Heart left ventricle (tissue), 13 donors: ENCODE measurements at regions not wholly inside any gene's neighbourhood (a gene's known extent, or its start where the extent isn't known, plus 50 kb on each side); places are given as distances from the start of the nearest gene placed in this dataset.

Experiments used
- POLR2A ChIP-seq, 2 donors: fragments of 450-650 bp; IDR thresholded peaks; one replicate each; pipeline ENCODE4 v1.6.1; 2017; ENCODE audit warnings: antibody characterized with exemption in 2 of 2, mild to moderate bottlenecking in 2 of 2, moderate library complexity in 2 of 2
- TF ChIP-seq, protein P1 (sequence below), 12 donors: fragments of 200-600 bp; sonication (generic) in 4 of 12; IDR thresholded peaks; one replicate each; pipeline versions ENCODE4 v1.5.0 to v1.8.0; 2018 to 2022; ENCODE audit warnings: antibody characterized with exemption in 12 of 12, mild to moderate bottlenecking in 5 of 12
- donor health status: ischemic (EF 13 %, LVEDD 7.1; RV severe dilation, severe dysfunction).
- donor health status: DM: no; HTN: yes; CAD: no.
- donor health status: DM: no; HTN: no; CAD: no.
- donor health status: ischemic (EF 25% LVEDD 6.9; RV normal size, moderate dysfunction).
- donor health status: ischemic (EF 25% LVEDD 5.7; RV mildly dilated, moderate dysfunction).
- donor health status: ischemic (EF 35%, LVEDD 5.7; RV mildly dilated, moderate dysfunction).
- donor health status: nonischemic (EF 11% LVEDD 7.7; RV severe dilation, severe dysfunction).
- donor health status: DM: yes; HTN: yes; CAD: no.
- donor health status: PGD.
- donor health status: ischemic (EF 29% LVEDD 5.4; RV normal size, mild dysfunction).
- donor health status: nonischemic (EF 23%, LVEDD 6.1; RV moderate dilation, normal function).

GRCh38 chr20:52410731-52411234 lies 219.2 kb upstream of the ZFP64 start:
- TF ChIP-seq POLR2A (IDR thresholded peaks at IDR 0.05), result no peak
- TF ChIP-seq, protein P1, sequence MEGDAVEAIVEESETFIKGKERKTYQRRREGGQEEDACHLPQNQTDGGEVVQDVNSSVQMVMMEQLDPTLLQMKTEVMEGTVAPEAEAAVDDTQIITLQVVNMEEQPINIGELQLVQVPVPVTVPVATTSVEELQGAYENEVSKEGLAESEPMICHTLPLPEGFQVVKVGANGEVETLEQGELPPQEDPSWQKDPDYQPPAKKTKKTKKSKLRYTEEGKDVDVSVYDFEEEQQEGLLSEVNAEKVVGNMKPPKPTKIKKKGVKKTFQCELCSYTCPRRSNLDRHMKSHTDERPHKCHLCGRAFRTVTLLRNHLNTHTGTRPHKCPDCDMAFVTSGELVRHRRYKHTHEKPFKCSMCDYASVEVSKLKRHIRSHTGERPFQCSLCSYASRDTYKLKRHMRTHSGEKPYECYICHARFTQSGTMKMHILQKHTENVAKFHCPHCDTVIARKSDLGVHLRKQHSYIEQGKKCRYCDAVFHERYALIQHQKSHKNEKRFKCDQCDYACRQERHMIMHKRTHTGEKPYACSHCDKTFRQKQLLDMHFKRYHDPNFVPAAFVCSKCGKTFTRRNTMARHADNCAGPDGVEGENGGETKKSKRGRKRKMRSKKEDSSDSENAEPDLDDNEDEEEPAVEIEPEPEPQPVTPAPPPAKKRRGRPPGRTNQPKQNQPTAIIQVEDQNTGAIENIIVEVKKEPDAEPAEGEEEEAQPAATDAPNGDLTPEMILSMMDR (IDR thresholded peaks at IDR 0.05), result no peak
